GM23248 (cell line): ENCODE measurements at regions not wholly inside any gene's neighbourhood (a gene's known extent, or its start where the extent isn't known, plus 50 kb on each side); places are given as distances from the start of the nearest gene placed in this dataset.

ENCODE experiments used
- EZH2 ChIP-seq: fragments of 200-600 bp; sonication (generic); IDR thresholded peaks from 2 replicates; pipeline ENCODE4 v1.6.1; 2018; ENCODE audit warnings: antibody characterized with exemption, mild to moderate bottlenecking; ENCODE audit not compliant: insufficient read depth, poor library complexity, severe bottlenecking
- EZH2phosphoT487 ChIP-seq: fragments of 200-600 bp; sonication (generic); IDR thresholded peaks from 2 replicates; pipeline ENCODE4 v1.6.1; 2018; ENCODE audit warnings: antibody characterized with exemption, moderate library complexity, mild to moderate bottlenecking, low read depth; ENCODE audit not compliant: insufficient read depth

GRCh38 chr11:22467741-22468140 is 129.6 kb downstream of the SLC17A6 start:
- TF ChIP-seq EZH2phosphoT487 = no peak
- no peak for TF ChIP-seq EZH2
